ENCODE measurements at regions not wholly inside any gene's neighbourhood (a gene's known extent, or its start where the extent isn't known, plus 50 kb on each side); places are given as distances from the start of the nearest gene placed in this dataset.

DNA sequence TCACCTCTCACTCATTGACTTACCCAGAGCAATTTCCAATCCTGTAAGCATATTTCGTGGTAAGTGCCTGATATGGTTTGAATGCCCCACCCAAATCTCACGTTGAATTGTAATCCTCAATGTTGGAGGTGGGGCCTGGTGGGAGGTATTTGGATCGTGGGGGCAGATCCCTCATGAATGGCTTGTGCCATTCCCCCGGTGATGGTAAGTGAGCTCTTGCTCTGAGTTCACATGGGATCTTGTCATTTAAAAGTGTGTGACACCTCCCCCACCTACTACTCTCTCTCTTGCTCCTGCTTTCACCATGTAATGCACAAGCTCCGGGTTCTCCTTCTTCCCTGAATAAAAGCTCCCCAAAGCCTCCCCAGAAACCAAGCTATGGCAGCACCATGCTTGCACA, 1165.5 kb downstream of the CDH12 start:
- DNase-seq (ENCODE audit: low read depth, low spot score) (no peak), FAIRE-seq (no peak)
- Histone ChIP-seq H3K4me2 (ENCODE audit: insufficient read depth, low read length) (no peak overlapping the region), H3K4me1 (ENCODE audit: control insufficient read depth, extremely low read depth, insufficient read depth, low read length) (peaks cover 7% of the 10 kb centered on the region), H3K36me3 (ENCODE audit: control insufficient read depth in 2 of 2, extremely low read depth in 1 of 2, insufficient read depth in 2 of 2, low read length in 2 of 2) (no peaks in the 10 kb centered on the region), H3K27ac (ENCODE audit: insufficient read depth, low read depth, low read length) (no peak overlapping the region), H3K79me2 (ENCODE audit: control insufficient read depth, insufficient read depth, low read length) (no peaks in the 10 kb centered on the region), H4K20me1 (replicated peaks; ENCODE audit: control insufficient read depth, extremely low read depth, insufficient read depth, low read length) (no peaks in the 10 kb centered on the region), H2AFZ (ENCODE audit: low read depth, low read length) (no peak overlapping the region), H3K4me3 (replicated peaks in 1 of 3; ENCODE audit: insufficient read depth in 1 of 3, low read depth in 1 of 3, low read length in 3 of 3) (no peak overlapping the region), H3K9me1 (replicated peaks; ENCODE audit: control insufficient read depth, extremely low read depth, insufficient read depth, low read length) (no peaks in the 10 kb centered on the region), H3K9ac (replicated peaks; ENCODE audit: extremely low read depth, insufficient read depth, low read length) (no peak overlapping the region), H3K27me3 (ENCODE audit: control insufficient read depth in 2 of 2, insufficient read depth in 2 of 2, low read length in 2 of 2) (no peaks in the 10 kb centered on the region), H3K9me3 (replicated peaks; ENCODE audit: control insufficient read depth, insufficient read depth, low read length) (no peaks in the 10 kb centered on the region)
- CTCF ChIA-PET = interaction anchor here (1.1 kb wide), 1 partner anchor 19 kb away, joined by 3 read pairs; no protein-coding TSS in a partner anchor
- POLR2A ChIA-PET = no interaction called here
- intact Hi-C loops (cut with micrococcal nuclease) (no loop called here), dilution Hi-C loops (cut with MboI; ENCODE audit: extremely low pct_ligation_motif_present, low sequenced_read_pairs) (no loop called here)
- TF ChIP-seq FOS (IDR thresholded peaks at IDR 0.05; ENCODE audit: borderline replicate concordance, insufficient read depth, low read length) (no peak), GATA2 (IDR thresholded peaks at IDR 0.05; ENCODE audit: insufficient read depth, insufficient read length, low read depth, low read length) (no peak), CTCF (IDR thresholded peaks at IDR 0.05; ENCODE audit: extremely low read depth in 1 of 2, insufficient read depth in 1 of 2, low read depth in 1 of 2, low read length in 2 of 2) (no peak), POLR2A (IDR thresholded peaks at IDR 0.05; ENCODE audit: low read depth, low read length) (no peak), MYC (IDR thresholded peaks at IDR 0.05; ENCODE audit: low read depth, low read length) (no peak), POLR2AphosphoS5 (IDR thresholded peaks at IDR 0.05; ENCODE audit: insufficient read depth, low read depth, low read length) (no peak), EZH2 (IDR thresholded peaks at IDR 0.05; ENCODE audit: borderline replicate concordance, low read depth, low read length, severe bottlenecking) (no peak), JUN (IDR thresholded peaks at IDR 0.05; ENCODE audit: borderline replicate concordance, insufficient read depth, insufficient read length, low read depth) (no peak)
- TF ChIP-seq, protein P1, sequence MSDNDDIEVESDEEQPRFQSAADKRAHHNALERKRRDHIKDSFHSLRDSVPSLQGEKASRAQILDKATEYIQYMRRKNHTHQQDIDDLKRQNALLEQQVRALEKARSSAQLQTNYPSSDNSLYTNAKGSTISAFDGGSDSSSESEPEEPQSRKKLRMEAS (IDR thresholded peaks at IDR 0.05; ENCODE audit: insufficient read depth, insufficient read length) = no peak
- no TSS peak for BruUV-seq (replicated peaks)

Data from endothelial cell of umbilical vein (primary cell).